NCI-H69 (cell line): ENCODE measurements at regions not wholly inside any gene's neighbourhood (a gene's known extent, or its start where the extent isn't known, plus 50 kb on each side); places are given as distances from the start of the nearest gene placed in this dataset.
"Not testable (repeated sequence)": the region's sequence is repeated elsewhere in the genome, so short reads cannot be mapped to it uniquely, and the experiment has no call there.

Experiments used
- DNase-seq: peaks from one replicate; lab custom pipeline; 2025; lab: John Stamatoyannopoulos, UW

DNA sequence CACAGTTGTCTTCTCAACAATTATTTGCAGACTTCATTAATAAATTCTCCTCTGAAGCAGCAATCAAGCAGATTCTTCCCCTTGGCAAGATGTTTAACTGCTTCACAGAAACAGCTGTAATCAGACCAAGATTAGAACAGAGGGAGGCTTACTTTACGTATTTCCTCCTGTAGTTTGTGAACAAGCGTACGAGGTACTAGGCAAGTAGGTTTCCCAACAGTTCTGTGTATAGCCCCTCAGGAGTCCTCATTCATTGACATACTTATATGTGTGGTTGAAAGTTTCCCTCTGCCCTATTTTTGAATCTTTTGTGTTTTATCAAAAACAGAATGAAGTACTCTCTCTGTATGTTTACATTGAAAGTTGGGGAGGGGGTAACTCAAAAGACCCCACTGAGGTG, 128.0 kb downstream of the SPATA31D1 start:
- DNase-seq = no peak

DNA sequence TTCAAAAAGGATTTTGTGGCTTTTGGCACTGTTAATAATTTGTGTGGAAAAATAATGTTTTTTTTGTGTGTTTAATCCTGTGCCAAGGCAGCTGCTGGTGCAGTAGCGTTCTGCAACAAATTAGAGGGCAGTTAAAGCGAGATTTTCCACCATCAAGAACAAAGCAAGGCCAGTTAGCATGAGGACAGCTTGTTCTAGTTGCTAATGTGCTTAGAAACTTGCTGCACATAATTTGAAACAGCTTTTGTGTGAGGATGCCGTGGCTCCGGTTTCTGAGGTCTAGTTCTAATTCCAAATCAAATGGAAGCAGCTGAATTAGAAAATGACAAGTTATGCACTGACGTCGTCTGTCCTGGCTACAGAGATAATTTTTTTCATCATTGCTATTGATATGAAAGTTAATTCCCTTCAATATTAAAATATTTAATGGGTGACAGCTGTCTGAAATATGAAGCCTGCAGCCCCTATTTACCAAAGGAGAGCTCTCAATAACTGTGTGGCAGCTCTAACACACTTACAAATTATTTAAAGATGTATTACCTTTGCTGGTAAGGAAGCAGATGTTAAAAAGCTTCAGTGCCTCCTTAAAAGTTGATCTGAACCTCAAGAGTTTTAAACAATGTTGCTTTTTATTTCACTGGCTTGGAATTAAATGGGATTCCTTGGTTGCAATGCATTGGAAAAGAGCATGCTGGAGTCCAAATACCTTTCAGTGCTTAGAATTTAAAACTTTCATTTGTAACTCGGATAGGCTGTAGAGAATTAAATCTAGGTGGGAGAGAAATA, 128.6 kb downstream of the SPATA31D1 start:
- peak; percentile 54 for DNase-seq

- DNase-seq = no peak
Observed at GRCh38 chr9:82122731-82123130, 134.2 kb downstream of the SPATA31D1 start.

GRCh38 chr9:82124090-82124489, 135.5 kb downstream of the SPATA31D1 start:
- no peak for DNase-seq

- no peak for DNase-seq
Observed at GRCh38 chr9:82126256-82126655, 137.7 kb downstream of the SPATA31D1 start.

- DNase-seq = no peak
Observed at GRCh38 chr9:82127465-82127864, 138.9 kb downstream of the SPATA31D1 start.

DNA sequence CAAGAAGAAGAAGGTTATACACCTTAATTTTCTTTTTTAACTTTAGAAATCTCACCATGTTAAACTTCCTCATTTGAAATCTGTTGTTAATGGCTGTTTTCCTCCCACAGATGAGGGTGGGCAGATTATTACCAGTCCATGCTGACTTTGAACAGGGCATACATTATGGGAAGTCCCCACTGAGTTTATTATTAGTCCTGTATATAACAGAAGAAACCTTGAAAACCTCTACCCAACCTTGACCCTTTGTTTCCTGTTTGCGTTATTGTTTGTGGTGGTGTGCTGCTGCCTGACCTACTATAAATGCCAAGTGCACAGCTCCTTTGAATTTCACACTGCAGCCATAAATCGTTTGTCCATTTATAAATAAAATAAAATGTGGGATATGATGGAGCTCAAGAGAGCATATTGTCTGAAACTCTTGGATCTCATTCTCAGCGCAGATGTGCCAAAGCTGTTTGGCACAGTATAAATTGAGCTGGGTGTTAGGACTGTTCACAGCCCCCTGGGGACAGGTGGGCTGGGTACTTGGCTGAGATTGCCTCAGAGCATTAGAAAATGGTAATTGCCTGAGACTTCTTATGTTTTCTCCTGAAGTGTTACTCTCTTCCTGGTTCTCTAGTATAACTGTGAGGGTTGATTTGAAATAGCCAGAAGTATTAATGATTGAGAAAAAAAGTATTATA, 139.6 kb downstream of the SPATA31D1 start:
- DNase-seq = peak; percentile 78

- no peak for DNase-seq
Observed at GRCh38 chr9:82129708-82130107, 141.1 kb downstream of the SPATA31D1 start.

DNA sequence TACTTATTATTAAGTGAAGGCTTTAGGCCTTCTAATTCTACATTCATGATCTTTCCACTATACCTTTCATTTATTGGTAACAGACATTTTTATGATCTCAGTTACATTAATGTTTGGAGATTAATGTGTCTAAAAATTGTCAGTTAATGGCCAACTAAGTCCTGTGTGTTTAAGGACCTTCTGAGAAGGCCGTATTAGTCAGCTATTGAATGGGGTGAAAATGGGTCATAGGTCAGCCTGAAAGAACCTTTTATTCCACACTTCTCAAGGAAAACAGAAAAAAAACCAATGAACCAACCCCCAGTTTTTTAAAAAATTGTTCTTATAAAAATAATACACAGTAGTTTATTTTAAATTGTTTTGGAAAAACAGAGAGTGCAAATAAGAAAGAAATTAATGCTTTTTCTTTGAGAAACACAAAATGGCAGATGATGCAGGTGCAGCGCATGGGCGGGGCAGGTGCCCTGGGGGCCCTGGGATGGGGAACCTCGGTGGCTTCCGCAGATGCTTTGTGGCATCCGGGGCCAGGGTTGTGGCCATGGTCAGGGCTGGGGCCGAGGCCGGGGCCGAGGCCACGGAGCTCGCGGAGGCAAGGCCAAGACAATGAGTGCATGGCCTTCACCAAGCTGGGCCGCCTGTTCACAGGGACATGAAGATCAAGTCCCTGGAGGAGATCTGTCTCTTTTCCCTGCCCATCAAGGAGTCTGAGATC, 141.9 kb downstream of the SPATA31D1 start:
- no peak for DNase-seq

GRCh38 chr9:82131072-82131471, 142.5 kb downstream of the SPATA31D1 start:
- DNase-seq = no peak

DNA sequence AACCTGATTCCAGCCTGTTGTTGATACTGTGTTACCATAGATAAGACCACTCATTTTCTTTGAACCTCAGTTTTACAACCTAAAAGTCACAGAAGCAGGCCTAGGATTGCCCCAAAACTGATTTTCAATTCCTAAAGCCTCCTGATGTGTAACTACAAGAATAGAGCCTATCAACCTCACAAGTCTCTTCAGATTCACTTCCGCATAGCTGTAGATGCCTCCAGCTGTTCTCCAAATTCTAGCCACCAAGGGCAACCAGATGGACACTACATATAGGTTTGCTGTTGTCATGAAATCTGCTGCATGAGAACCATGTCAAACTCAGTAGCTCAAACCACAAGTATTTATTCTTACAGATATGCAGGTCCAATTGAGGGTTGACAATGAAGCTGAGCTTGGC, 143.5 kb downstream of the SPATA31D1 start:
- no peak for DNase-seq

- no peak for DNase-seq
Observed at GRCh38 chr9:82134010-82134409, 145.4 kb downstream of the SPATA31D1 start.

DNA sequence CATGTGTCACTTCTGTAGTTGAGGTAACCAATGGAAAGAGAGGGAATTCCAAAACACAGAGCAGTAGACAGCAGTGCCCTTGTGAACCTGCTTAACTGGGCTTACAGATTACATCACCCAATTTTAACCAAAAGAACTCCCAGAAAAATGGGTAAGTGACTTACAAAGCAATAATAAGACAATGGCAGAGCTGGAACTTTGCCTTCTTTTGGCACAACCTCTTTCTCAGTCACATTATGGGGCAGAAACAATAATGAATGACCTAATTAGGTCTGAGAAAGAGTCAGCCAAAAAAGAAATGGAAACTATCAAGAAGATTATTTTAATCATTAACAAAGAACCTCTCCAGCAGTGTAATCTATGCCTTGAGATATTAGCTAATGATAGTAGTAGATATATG, 146.5 kb downstream of the SPATA31D1 start:
- DNase-seq = no peak

- DNase-seq = not testable (repeated sequence)
Observed at GRCh38 chr9:82138081-82138480, 149.5 kb downstream of the SPATA31D1 start.

- no peak for DNase-seq
Observed at GRCh38 chr9:82140471-82140870, 151.9 kb downstream of the SPATA31D1 start.

DNA sequence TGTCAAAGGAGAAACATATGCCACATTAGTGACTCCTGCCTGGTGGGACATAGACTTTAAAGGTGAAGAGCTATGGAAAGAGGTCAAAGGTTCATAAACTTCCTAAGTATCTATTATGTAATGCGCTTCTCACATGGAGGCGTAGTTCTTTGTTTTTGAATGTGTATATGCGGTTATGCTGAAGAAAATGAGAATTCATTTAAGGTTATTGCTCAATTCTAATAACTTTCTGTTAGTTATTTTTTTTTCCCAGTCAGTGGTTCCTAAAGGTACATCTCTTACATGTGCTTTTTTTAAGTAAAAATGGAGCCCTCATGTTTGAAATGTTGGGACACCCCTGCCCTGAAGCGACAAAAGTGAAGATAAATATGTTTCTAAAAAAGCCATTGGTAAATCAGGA, 156.2 kb downstream of the SPATA31D1 start:
- no peak for DNase-seq

DNA sequence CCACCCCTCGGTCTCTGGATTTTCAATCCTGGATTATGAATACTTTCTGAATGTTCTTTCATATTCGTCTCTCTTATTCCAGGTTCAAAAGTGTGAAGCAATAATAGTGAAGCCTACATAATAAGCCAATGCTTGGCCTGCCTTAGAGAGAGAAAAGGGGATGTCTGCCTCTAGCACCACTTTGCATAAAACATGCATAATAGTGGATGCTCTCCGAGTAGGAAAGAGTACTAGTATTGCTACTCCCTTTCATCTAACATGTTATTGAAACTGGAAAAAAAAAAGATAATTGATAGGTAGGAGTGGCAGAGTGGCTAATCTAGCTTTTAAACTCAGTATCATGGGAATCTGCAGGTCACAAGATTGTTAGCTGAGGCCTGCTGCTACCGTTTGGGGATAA, 158.1 kb downstream of the SPATA31D1 start:
- no peak for DNase-seq

DNA sequence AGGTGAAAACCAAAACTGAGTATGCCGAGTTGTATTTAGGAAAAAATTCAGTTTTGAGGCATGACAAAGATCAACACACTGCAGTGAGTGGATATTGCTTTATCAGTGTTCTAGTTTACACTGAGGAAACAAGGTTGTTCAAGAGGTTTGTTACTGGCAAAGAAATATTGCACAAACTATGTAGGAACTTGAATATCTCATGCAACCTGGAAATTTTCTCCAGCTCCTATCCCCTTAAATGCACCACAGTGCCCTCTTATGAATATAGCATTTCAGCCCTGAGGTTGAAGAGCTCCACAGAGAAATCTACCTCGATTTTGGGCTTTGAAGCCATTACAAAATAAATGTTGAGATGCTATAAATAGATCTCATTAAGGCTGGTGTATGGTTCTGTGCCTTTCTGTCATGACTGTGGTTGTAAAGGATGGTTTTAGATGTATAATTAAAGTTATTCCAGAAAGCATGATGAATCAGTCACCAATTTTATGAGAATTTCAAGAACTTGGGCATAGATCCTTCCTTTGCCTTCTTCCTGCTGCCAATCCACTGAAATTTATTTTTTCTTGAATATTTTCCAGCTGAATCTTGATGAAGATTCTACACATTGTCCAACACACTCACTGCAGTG, 159.3 kb downstream of the SPATA31D1 start:
- no peak for DNase-seq

DNA sequence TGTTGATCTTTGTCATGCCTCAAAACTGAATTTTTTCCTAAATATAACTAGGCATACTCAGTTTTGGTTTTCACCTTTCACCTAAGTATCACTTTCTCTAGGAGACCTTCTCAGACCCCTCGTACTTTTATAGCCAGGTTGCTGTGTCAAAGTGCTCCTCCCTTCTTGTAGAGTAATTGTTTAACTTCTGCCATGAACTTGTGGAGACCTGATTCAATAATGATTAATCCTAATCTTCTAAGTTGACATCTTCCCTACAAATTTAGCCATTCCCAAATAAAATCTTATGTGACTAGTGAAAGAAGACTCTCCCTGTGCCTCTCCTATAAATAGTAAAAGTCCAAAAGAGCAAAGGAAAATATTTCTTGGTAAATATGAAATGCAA, 159.8 kb downstream of the SPATA31D1 start:
- no peak for DNase-seq

GRCh38 chr9:82148901-82149461, 160.4 kb downstream of the SPATA31D1 start:
- peak; percentile 70 for DNase-seq

- DNase-seq = no peak
Observed at GRCh38 chr9:82149501-82149946, 161.0 kb downstream of the SPATA31D1 start.

DNA sequence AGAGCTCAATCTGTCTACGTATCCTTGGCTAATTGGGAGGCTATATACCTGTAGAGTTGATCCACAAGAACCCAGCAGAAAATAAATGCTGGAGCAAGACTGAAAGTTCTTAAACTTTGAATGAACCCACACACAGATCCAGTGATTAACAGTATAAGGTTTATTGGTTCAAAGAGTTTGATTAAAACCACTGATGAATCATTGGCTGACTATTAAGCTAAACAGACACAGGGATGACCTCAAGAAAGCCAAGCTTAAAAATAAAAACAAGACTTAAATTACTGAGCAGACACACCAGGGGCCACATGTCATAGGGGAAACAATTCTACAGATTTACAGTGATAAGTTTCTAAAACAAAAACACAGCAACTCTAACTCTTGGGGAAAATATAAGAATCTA, 163.6 kb downstream of the SPATA31D1 start:
- DNase-seq = no peak
